K562 (cell line): ENCODE measurements at regions not wholly inside any gene's neighbourhood (a gene's known extent, or its start where the extent isn't known, plus 50 kb on each side); places are given as distances from the start of the nearest gene placed in this dataset.
"Not testable (repeated sequence)": the region's sequence is repeated elsewhere in the genome, so short reads cannot be mapped to it uniquely, and the experiment has no call there.

ENCODE experiments used
- ATAC-seq: fragments of 200-7000 bp; cut with Tn5 transposase; 3 replicates; pipeline ENCODE4 v1.9.1; 2020; ENCODE audit warnings: moderate library complexity
- BruUV-seq: library from RNA; stranded (reverse); fragments of 400-500 nt; replicated peaks from 2 replicates; lab custom pipeline; 2021; lab: Mats Ljungman, UMichigan
- CTCF ChIA-PET: fragments of 300-600 bp; formaldehyde crosslinking; extraction: SDS; loops from one replicate; lab custom pipeline; 2021; ENCODE audit warnings: low intra/inter-chr PET ratio; lab: Yijun Ruan, JAX
- POLR2A ChIA-PET: fragments of 300-600, 350-650 bp; sonication (Branson Sonifier 250); formaldehyde crosslinking; extraction: SDS; loops from one replicate; lab custom pipeline; 2021; ENCODE audit warnings: antibody characterized with exemption, inconsistent platforms; lab: Yijun Ruan, JAX
- DNase-seq, 4 experiments: peaks; one replicate each; pipeline versions ENCODE4 v3.0.0 to v3.0.0-alpha.2; 2011 to 2018; ENCODE audit warnings: low spot score in 3 of 4, mixed read lengths in 3 of 4; ENCODE audit errors: extremely low read depth in 1 of 4
- FAIRE-seq: peaks from 2 replicates; lab custom pipeline; 2011; peaks lifted over from hg19 to GRCh38; lab: Jason Lieb, UNC
- H2AFZ ChIP-seq: 2 replicates; pipeline ENCODE4 v1.6.0; 2011; ENCODE audit warnings: low read depth, low read length, control low read depth, inconsistent platforms
- H3K27ac ChIP-seq: fragments of 200-600 bp; 3 replicates; pipeline ENCODE4 v1.8.0; 2011; ENCODE audit warnings: low read depth, mild to moderate bottlenecking, control low read depth, inconsistent platforms, low read length, moderate library complexity, mixed read lengths; ENCODE audit errors: extremely low read depth
- H3K27me3 ChIP-seq, 2 experiments: fragments of 300-600 bp in 1 of 2; 2 replicates in 1 of 2; 3 replicates in 1 of 2; pipeline versions ENCODE4 v1.6.0 to v1.8.0; 2011; ENCODE audit warnings: inconsistent platforms in 2 of 2, low read length in 2 of 2, mild to moderate bottlenecking in 1 of 2, mixed read lengths in 1 of 2, moderate library complexity in 1 of 2; ENCODE audit not compliant: control insufficient read depth in 2 of 2, insufficient read depth in 2 of 2
- H3K36me3 ChIP-seq: fragments of 300-600 bp; 3 replicates; pipeline ENCODE4 v1.8.0; 2011; ENCODE audit warnings: mild to moderate bottlenecking, low read length, inconsistent platforms; ENCODE audit not compliant: control insufficient read depth, insufficient read depth
- H3K4me1 ChIP-seq, 2 experiments: fragments of 200-600 bp in 1 of 2; replicated peaks in 1 of 2; 2 replicates in 1 of 2; 3 replicates in 1 of 2; pipeline versions ENCODE4 v1.5.1 to v1.8.0; 2011; ENCODE audit warnings: inconsistent platforms in 2 of 2, low read length in 2 of 2, mild to moderate bottlenecking in 1 of 2, mixed read lengths in 1 of 2, moderate library complexity in 1 of 2; ENCODE audit not compliant: control insufficient read depth in 2 of 2, insufficient read depth in 2 of 2
- H3K4me2 ChIP-seq: 2 replicates; pipeline ENCODE4 v1.6.1; 2011; ENCODE audit warnings: low read length, control low read depth, inconsistent platforms, mixed read lengths; ENCODE audit not compliant: insufficient read depth
- H3K4me3 ChIP-seq: fragments of 200-600 bp; sonication (generic), shearing (Covaris generic); 2 replicates; pipeline ENCODE4 v1.5.1; 2016; ENCODE audit warnings: control low read depth, inconsistent platforms
- H3K79me2 ChIP-seq: fragments of 200-600 bp; 3 replicates; pipeline ENCODE4 v1.8.0; 2011; ENCODE audit warnings: low read length, inconsistent platforms; ENCODE audit not compliant: control insufficient read depth, insufficient read depth
- H3K9ac ChIP-seq, 2 experiments: 2 replicates each; pipeline versions ENCODE4 v1.6.0 to v1.6.1; 2011; ENCODE audit warnings: low read depth in 2 of 2, low read length in 2 of 2, control low read depth in 1 of 2, inconsistent platforms in 1 of 2, mild to moderate bottlenecking in 1 of 2, mixed read lengths in 1 of 2; ENCODE audit not compliant: insufficient read depth in 1 of 2
- H3K9me1 ChIP-seq: one replicate; pipeline ENCODE4 v1.6.0; 2011; ENCODE audit warnings: inconsistent platforms, mild to moderate bottlenecking, low read length, moderate library complexity; ENCODE audit not compliant: control insufficient read depth, insufficient read depth
- H3K9me3 ChIP-seq: replicated peaks from 2 replicates; pipeline ENCODE4 v1.5.1; 2011; ENCODE audit warnings: low read depth, low read length, inconsistent platforms; ENCODE audit not compliant: control insufficient read depth, insufficient read depth
- H4K20me1 ChIP-seq: replicated peaks from 2 replicates; pipeline ENCODE4 v1.6.1; 2011; ENCODE audit warnings: low read length, inconsistent platforms, mixed read lengths; ENCODE audit not compliant: control insufficient read depth, insufficient read depth
- ARID1B ChIP-seq: fragments of 450-650 bp; IDR thresholded peaks from 2 replicates; pipeline ENCODE4 v1.6.1; 2016; ENCODE audit warnings: antibody characterized with exemption, mild to moderate bottlenecking, inconsistent platforms
- ARID4B ChIP-seq: sonication (generic); formaldehyde crosslinking; IDR thresholded peaks from 2 replicates; pipeline ENCODE4 v1.8.0; 2022; ENCODE audit warnings: mild to moderate bottlenecking, missing genetic modification reagents
- CC2D1A ChIP-seq: fragments of 450-650 bp; IDR thresholded peaks from 2 replicates; pipeline ENCODE4 v1.6.1; 2017; ENCODE audit warnings: mild to moderate bottlenecking
- RBM25 ChIP-seq: fragments of 200-400 bp; formaldehyde crosslinking; IDR thresholded peaks from 2 replicates; pipeline ENCODE4 v1.6.1; 2018; ENCODE audit warnings: low read length, low read depth, moderate library complexity; ENCODE audit not compliant: severe bottlenecking
- SLC30A9 ChIP-seq: fragments of 250-450 bp; sonication (Bioruptor Pico); IDR thresholded peaks from 2 replicates; pipeline ENCODE4 v1.8.0; 2022; ENCODE audit warnings: mild to moderate bottlenecking, moderate library complexity
- SMAD1 ChIP-seq: fragments of 150-350 bp; IDR thresholded peaks from 2 replicates; pipeline ENCODE4 v1.6.1; 2014; ENCODE audit warnings: low read length, low read depth; ENCODE audit not compliant: partially characterized antibody
- ZNF146 ChIP-seq: IDR thresholded peaks from one replicate; pipeline ENCODE4 v1.6.1; 2018; ENCODE audit warnings: missing compliant biosample characterization; ENCODE audit not compliant: unreplicated experiment
- ZNF224 ChIP-seq: sonication (generic); formaldehyde crosslinking; IDR thresholded peaks from 2 replicates; pipeline ENCODE4 v1.8.0; 2022; ENCODE audit warnings: mild to moderate bottlenecking, missing genetic modification reagents
- WGBS: fragments of 100-300 bp; shearing (Covaris generic); methylation state at CpG from one replicate; pipeline ENCODE4 v1.1.6; 2016; ENCODE audit warnings: low coverage, mixed read lengths; ENCODE audit not compliant: insufficient coverage; ENCODE audit errors: missing lambda C conversion rate; 5-methylcytosine and 5-hydroxymethylcytosine counted together
- in situ Hi-C: fragments of 300-500 bp; cut with MboI; formaldehyde crosslinking; loops from 4 replicates; pipeline ENCODE4 v1.15.0; 2018; ENCODE audit warnings: inconsistent platforms, mixed read lengths
- intact Hi-C: fragments of 100-400 bp; cut with micrococcal nuclease; formaldehyde crosslinking; loops from 2 replicates; pipeline ENCODE4 v1.14.2; 2022
- TF ChIP-seq, protein P1 (sequence below): fragments of 250-450 bp; sonication (Bioruptor Pico); IDR thresholded peaks from 2 replicates; pipeline ENCODE4 v1.5.0; 2021

- TF ChIP-seq, protein P1, sequence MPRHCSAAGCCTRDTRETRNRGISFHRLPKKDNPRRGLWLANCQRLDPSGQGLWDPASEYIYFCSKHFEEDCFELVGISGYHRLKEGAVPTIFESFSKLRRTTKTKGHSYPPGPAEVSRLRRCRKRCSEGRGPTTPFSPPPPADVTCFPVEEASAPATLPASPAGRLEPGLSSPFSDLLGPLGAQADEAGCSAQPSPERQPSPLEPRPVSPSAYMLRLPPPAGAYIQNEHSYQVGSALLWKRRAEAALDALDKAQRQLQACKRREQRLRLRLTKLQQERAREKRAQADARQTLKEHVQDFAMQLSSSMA (CRISPR knock-in tag) = no peak
Measured at GRCh38 chr1:184194236-184194635, 142.7 kb downstream of the TSEN15 start (continued).

- H3K79me2 ChIP-seq, BruUV-seq, H3K9me1 ChIP-seq, CTCF ChIA-PET, H3K36me3 ChIP-seq, ATAC-seq, H3K4me3 ChIP-seq, H3K9me3 ChIP-seq, DNase-seq, H3K9ac ChIP-seq, H3K27ac ChIP-seq, FAIRE-seq, intact Hi-C loops, in situ Hi-C loops, H3K4me1 ChIP-seq, H4K20me1 ChIP-seq, H3K4me2 ChIP-seq, H2AFZ ChIP-seq: not testable (repeated sequence)
- TF ChIP-seq RBM25 = peak; percentile 33
- peak; percentile 84 for TF ChIP-seq ZNF146 (CRISPR knock-in tag)
- peaks cover 6 to 15% of the 10 kb centered on the region in 2 experiments; a peak in 4 of 5 replicates for H3K27me3 ChIP-seq
- WGBS = 7% methylated on average over 2 of the region's 2 CpGs
- POLR2A ChIA-PET = interaction anchor here (1.3 kb wide), 1 partner anchor 15 kb away, joined by 3 read pairs; no protein-coding TSS in a partner anchor
Measured at GRCh38 chr1:184195722-184196121, 144.2 kb downstream of the TSEN15 start.

- no TSS peak for BruUV-seq
- H2AFZ ChIP-seq = no peak overlapping the region
- no peak overlapping the region for H3K4me3 ChIP-seq
- CTCF ChIA-PET = no interaction called here
- WGBS = 1% methylated on average over 7 of the region's 7 CpGs
- no peaks in the 10 kb centered on the region for H3K4me1 ChIP-seq
- H3K27ac ChIP-seq = no peak overlapping the region
- no peaks in the 10 kb centered on the region for H3K79me2 ChIP-seq
- no peaks in the 10 kb centered on the region for H3K9me1 ChIP-seq
- POLR2A ChIA-PET = no interaction called here
- intact Hi-C loops = no loop called here
- DNase-seq (no peak), FAIRE-seq (no peak), ATAC-seq (no peak)
- peaks cover 0 to 10% of the 10 kb centered on the region in 2 experiments; a peak in 3 of 5 replicates for H3K27me3 ChIP-seq
- no peaks in the 10 kb centered on the region for H3K9me3 ChIP-seq
- no peaks in the 10 kb centered on the region for H3K36me3 ChIP-seq
- in situ Hi-C loops = no loop called here
- H3K4me2 ChIP-seq = no peak overlapping the region
- no peak overlapping the region for H3K9ac ChIP-seq
- H4K20me1 ChIP-seq = no peaks in the 10 kb centered on the region
- TF ChIP-seq CC2D1A (no peak), ARID1B (no peak), SLC30A9 (CRISPR knock-in tag) (no peak), ZNF224 (CRISPR knock-in tag) (no peak), SMAD1 (no peak), ARID4B (CRISPR knock-in tag) (no peak)
Measured at GRCh38 chr1:184197831-184198230, 146.3 kb downstream of the TSEN15 start.
